Dermis blood vessel endothelial cell (primary cell): ENCODE measurements at regions not wholly inside any gene's neighbourhood (a gene's known extent, or its start where the extent isn't known, plus 50 kb on each side); places are given as distances from the start of the nearest gene placed in this dataset.

Source experiments
- DNase-seq: peaks from one replicate; pipeline ENCODE4 v3.0.0; 2010

DNA sequence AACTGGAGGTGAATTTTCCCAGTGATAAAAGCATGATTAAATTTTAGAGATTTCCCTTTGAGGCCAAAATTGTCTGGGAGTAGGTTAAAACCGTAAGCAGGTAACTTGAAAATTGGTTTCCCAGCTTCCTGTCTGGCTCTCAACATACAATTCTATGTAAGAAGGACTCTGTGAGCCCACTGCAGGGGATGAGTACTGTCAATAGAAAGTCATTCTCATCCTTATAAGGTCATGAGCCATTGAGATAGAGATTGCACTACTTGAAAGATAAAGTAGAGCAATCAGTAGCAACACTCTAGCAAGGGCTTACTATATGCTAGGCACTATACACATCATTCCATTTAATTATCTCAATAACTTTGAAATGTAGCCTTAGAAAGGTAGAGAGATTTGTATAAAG, 225.6 kb upstream of the HMGA2 start:
- no peak for DNase-seq

DNA sequence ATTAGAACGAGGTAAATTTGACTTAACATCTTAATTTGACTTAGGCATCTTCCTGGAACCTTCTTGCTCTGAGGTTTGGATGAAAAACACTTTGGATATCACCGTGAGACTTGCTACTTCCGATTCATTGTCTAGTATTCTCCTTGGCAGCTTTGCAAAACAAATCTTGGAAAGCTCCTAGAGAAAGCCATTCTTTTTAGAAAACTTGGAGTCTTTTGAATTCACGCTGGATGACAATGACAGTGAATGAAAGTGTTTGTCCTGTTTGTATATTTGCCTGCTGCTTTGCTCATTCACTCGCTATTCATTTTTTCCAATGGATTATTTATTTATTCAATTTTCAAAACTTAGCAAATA, 222.1 kb upstream of the HMGA2 start:
- DNase-seq = peak; percentile 50

DNA sequence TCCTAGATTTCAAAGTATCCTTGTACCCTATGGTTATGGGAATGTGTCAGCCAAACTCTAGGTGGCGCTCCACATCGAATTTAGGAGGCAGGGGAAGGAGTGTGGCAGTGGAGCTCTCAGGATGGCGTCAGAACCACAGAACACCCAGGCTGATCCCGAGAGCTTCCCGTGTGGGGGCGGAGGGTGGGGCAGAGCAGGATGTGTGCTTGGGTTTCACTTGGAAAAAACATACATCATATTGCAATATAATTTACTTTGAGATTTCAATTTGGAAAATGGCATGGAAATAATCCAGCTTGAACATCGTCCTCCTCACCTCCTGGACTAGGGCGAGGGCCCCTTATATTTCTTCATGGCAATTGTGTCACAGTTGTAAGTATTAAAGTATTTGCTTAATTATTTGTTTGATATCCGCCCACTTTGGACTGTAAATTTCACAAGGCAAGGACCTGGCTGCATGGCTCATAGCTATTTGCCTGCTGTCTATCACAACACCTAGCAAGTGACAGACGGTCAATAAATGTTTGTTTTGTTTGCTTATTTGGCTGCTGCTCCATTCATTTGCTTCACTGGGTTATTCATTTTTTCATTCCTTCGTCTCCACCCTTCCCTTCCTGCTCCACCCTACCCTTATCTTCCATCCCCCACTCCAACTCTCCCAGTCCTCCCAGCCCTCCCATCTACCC, 221.5 kb upstream of the HMGA2 start:
- DNase-seq = peak; percentile 97

DNA sequence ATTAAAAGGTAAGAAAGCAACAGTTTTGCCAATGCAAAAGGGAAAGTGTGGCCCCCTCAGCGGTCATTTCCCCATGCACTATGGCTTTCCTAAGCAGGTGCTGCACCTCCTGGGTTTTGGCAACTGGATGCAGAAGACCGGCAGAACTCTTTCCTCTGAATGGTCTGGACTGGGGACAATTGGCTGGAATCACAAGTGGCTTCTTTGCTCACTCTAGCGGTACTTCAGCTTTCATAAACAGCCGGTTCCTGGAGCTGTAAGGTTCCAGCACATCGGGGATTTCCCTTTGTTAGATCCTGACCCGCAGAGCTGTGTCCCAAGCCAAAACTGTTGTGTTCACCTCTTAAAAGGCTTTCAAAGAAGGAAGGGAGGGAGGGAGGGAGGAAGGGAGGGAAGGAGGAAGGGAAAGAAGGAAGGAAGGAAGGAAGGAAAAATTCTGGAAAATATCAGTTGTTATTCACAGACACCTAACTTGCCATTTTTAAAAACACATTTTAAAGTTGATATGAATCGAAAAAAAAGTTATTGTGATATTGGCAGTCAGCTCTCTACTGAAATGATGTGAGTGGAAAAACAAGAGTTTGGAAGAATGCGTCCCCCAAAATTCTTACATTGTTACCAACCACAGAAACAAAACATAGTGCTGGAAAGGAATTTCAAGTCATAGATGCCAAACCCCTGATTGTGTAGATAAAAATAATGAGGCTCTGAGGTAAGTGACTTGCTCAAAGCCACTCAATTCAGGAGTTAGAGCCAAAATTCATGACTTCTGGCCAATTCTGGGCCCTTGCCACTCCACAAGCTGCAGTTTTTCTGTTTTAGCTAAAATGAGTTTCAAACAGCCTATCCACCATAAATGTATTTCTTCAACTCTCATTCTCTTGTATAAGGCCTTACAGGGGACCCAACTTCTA, 220.6 kb upstream of the HMGA2 start:
- DNase-seq = peak; percentile 77

DNA sequence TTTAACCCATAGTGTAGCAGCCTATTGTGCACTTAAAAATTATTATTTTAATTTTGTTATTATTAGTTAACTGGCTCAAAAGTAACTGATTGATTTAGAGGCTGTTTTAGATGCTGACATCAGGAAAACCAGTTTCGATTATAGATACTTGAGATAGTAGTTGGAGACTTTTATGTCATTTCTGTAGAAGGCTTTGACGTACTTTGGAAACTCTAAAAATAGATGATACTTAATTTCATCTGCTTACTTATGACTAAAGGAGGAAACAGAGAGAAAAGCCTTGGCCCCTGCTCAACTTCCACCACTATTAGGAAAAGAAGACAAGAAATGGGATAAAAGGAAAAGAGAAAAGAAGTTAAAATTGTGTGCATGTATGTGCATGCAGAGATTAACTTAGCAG, 219.3 kb upstream of the HMGA2 start:
- DNase-seq = peak; percentile 29

DNA sequence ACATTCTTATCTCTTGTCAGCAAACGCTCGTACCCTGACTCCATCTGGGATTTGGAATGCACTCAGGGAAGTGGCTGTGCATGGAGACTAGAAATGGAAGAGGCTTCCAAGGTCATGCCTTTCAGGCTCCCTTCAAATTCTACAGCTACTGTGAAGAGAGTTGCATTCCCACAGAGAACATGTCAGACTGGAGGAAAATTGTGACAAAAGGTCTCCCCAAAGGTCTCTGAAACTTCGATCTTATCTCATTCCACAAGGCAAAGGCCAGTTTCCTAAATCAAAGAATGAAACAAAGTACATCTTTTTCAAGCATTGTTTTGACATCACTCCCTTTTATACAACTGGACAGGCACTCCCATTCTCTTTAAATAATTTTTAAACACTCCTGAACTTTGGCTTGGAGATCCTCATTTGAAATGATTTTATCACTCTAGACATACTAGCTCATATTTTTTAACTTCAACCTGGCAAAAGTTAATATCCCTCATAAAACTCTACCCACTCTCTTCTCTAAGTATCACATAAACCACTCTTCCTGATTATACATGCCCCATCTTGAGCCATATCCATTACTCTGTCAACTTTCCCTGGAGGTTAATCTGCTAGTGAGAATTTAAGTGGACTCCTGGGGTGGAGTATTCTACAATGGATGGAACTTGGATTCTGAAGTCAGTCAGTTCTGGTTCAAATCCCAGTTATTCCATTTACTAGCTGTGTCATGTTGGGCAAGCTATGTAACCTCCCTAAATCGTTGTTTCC, 218.1 kb upstream of the HMGA2 start:
- DNase-seq = no peak

DNA sequence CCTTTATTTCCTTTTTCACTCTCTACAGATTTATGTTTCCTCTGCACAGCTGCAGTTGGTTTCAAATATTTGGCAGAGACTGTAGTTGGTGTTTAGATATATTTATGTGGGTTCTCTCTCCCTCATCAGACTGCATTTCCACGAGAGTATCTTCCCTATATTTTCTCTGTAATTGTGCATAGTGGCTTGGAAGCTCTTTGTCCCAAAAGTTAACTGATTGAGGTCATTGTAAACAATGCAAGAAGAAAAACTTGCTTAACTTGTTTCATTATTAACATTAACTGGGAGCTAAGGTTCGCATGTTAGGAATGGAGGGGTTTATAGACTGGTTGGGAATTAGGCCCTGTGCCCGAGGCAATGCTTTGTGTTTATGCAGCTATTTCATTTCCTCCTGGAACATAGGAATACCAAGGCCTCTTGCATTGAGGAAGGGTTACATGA, 216.9 kb upstream of the HMGA2 start:
- DNase-seq = peak; percentile 18

DNA sequence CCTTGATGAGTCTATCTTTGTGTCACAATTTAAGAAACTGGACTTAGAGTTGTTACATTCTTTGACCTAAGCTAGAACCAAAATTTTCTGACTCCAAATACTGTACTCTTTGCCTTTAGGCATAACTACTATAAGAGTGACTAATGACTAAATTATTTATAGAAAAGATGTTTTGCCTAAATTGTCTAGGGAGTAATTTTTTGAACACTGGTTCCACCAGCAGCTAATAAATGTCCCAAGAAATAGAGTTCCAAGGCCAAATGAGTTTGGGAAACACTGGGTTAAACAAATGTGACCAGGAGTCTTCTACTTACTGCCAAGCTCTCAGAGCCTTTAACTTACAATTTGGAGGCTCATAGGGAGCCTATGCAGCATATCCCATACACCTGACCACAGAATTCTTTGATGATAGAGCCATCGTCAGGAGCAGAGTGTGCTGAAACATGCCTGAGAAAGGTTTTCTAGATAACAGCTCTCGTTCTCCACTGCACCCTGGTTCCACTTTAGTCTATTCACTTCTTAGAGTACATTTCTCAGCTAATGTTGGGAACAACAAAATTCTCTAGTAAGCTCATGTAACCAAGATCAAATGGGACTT, 215.9 kb upstream of the HMGA2 start:
- DNase-seq = no peak

DNA sequence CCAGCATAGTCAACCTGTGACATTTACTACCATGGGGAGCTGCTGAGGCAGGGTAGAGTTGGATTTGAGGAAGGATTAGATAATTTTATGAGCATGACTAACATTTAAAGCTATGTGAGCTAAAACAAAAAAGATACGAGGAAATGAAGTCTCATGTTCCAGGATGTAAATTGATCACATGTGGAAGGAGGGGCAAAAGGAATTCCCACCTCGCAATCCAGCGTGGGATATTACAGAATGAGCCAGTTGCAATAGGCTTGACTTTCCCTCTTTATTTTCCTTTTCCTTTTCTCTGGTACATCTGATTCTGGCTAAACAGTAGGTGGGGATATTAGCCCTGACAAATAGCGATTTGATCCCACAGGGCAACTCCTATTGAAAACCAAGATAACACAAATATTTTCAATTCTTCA, 214.9 kb upstream of the HMGA2 start:
- peak; percentile 74 for DNase-seq

DNA sequence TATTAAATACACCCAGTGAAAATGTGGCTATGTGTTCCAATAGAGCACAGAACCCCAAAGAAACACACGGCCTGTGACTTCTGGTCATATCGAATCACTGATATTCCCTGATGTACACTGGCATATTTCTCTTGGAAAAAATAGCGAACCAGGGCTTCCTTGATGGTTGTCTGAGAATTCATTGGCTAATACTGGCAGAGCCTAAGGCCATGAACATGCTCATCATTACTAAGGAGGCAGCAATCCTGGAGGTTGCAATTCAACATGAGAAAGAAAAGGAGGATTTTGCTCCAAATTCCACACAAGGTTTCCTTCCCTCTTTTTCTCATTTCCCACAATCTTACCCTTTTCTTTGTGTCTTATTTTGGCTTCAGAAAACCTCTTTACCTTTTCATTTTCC, 212.9 kb upstream of the HMGA2 start:
- no peak for DNase-seq

DNA sequence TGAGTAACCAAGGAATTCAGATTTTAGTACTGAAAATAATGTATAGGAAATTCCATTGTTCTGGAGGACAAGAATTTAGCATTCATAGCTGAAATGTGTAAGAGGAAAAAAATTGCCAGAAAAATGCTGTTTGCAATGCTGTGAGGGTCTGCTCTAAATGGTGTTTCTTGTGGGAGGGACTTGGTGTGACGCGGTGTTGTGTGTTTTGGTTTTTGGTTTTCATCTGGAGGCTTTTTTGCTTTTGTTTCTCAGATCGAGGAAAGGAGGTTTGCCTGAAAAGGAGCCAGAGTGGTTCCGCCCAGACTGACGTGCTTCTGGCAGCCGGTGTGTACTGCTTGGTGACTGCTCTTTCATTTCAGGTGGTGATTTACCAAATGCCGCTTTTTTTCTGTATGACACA, 211.8 kb upstream of the HMGA2 start:
- DNase-seq = peak; percentile 77

DNA sequence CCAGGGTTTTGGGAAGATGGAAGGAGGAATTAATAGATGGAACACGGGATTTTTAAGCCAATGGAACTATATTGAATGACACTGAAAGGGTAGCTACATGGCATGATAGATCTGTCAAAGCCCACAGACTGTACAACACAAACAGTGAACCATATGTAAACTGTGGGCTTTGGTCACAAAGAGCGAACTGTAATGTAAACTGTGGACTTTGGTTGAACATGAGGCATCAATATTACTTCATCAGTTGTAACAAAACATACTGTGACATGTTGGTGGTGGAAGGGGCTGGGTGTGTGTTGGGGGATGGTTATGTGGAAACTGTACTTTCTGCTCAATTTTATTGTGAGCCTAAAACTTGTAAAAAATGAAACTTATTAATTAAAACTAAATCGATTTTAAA, 210.6 kb upstream of the HMGA2 start:
- no peak for DNase-seq

DNA sequence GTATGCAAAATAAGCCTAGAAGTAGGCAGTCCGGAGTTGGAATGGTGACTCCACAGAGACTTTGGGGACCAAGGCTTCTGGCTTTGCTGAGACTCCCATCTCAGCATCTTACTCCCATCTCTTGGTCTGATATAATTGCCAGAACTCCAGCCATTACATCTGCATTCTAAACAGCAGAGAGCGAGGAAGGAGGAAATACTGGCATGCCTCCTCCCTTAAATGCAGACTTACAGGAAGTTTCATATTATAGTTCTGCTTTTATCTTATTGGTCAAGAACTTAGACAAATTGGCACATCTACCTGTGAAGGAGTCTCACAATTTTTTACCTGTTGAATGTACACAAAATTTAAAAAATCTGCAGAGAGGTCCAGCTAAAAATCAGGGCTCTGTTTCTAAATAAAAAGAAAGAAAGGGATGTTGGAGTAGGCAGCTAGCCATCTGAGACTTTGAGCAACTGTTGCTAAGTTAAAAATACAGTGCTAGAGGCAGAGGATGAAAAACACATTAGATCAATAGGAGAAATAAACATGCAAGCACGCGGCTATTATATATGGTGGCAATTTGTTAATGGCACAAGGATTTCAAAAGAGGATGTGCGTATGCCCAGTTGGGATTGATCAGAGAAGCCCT, 209.9 kb upstream of the HMGA2 start:
- DNase-seq = no peak

DNA sequence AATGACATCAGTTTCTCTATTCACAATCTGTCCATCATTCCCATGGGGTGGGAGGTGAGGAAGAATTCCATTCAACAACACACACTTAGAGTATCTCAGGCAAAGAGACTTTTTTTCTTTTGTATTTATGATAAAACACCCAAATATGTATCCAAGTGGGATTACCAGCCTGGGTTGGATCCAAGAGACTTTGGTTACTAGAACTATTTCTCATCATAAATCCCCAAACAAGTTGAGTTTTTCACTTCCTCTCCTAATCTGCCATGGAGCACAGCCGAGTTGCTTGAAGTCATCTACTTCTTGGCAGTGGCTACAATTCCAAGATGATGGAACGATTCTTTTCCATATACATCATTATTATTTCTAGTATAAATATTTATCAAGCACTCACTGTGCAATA, 209.2 kb upstream of the HMGA2 start:
- DNase-seq = no peak

DNA sequence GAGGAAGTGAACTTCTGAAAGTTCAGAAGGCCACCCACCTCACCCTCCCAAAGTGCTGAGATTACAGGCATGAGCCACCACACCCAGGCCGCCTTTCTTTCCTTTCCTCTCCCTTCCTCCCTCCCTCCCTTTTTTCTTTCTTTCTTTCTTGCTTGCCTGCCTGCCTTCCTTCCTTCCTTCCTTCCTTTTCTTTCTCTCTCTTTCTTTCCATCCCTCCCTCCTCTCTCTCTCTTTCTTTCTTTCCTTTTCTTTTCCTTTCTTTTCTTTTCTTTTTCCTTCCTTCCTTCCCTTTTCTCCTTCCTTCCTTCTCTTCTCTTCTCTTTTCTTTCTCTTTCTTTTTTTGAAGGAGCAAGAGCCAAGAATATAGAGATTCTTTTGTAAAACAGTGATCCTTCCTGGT, 208.3 kb upstream of the HMGA2 start:
- DNase-seq = no peak

DNA sequence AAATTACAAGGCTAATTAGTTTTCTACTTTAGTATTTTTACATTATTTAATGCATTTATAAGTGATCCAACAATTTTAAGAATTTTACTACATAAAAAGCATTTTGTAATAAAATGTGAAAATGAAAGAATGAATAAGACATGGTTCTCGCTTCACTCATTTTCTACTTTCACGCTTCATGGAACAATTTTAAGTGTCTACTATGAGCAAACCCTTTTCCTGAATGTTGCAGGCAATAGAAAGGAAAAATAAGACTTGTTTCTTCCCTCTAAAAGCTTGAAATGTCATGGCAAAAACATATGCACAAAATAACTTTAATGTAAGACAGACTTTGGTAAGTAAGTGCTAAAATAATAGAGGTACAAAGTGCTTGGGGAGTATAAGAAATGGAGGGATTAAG, 205.7 kb upstream of the HMGA2 start:
- no peak for DNase-seq

DNA sequence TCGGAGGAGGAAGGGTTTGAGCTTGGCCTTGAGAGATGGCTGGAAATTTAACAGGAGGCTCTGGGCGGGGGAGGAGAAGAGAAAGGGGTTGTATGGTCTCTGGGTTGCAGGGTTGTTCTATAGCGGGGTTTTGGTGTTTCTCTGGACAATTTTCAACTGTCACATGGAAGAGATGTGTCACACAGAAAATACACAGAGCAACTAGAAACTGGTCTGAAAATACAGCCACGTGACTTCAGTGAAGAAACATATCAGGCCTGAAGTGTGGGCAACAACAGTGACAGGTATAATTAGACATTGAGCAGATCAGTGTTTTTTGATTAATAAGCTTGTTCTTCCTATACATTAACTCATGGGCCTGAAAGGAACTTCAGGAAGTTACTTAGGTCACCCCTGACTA, 205.3 kb upstream of the HMGA2 start:
- no peak for DNase-seq

DNA sequence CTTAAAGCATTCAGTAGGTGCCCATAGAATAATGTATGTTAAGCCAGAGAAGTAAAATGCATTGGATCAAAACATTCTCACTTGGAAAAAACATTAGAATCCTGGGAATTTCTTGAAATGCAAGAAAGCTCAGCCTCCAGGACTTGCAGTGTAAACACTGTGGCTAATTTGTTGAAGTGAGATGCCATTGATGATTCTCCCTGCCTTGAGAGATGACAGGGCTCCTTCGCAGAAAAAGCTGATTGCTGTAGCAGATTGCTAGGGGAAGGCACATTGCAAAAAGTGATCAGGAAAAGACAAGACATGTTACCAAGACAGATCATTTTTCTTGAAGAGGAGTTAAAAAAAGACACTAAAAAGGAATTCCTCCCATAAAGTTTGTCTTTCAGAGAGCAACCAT, 204.2 kb upstream of the HMGA2 start:
- DNase-seq = no peak

DNA sequence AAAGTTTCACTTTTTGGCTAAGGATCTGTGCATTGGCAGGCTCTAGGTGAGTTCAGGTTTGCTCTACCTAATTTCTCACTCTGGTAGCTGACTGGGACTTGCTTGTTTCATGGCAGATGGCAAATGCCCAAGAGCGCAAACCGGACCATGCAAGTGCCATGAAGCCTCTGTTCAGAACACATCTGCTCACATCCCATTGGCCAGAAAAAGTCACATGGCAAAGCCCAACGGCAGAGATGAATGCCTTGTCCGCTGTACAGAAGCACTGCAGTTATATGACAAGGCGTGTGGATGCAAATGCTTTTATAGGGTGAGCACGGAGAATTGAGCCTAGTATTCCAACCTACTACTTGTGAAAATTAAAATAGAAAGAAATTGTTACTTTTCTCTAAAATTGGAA, 202.2 kb upstream of the HMGA2 start:
- no peak for DNase-seq

DNA sequence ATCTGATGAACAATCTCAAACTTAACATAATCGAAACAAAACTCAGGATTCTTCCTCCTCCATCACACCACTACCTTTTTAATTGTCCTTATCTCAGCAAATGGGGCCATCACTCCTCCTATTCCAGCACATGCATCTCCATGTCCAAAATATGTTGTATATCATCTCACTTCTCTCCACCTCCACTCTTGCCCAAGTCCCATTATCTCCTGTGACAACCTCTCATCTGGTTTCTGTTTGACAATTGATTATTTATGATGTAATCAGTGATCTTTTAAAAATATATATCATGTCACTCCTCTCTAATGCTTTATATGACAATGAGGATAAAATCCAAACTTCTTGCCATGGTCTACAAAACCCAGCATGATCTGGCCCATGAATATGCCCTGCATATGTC, 200.8 kb upstream of the HMGA2 start:
- no peak for DNase-seq

DNA sequence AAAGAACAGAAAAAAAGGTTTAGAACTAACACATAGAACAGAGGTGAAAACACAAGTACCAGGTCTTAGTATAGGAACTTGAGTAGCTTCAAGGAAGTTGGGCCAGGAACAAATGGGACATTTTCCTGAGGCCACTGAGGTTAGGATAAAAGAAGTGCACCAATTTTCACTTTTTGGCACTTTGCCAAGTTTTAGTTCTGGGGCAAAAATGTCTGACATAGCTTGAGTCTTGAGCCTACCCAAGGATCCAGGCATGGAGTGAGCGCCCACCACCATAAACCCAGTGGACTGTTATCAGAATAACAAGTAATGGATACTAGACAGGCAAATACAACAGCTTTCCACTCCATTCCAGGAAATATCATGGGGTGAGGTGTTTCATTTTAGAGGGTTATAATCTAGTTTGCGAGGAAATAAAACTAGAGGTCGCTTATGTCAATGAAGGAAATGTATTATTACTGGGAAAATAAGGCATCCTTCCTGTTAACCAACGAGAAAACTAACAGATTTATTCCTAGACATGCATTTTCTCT, 199.7 kb upstream of the HMGA2 start:
- no peak for DNase-seq

DNA sequence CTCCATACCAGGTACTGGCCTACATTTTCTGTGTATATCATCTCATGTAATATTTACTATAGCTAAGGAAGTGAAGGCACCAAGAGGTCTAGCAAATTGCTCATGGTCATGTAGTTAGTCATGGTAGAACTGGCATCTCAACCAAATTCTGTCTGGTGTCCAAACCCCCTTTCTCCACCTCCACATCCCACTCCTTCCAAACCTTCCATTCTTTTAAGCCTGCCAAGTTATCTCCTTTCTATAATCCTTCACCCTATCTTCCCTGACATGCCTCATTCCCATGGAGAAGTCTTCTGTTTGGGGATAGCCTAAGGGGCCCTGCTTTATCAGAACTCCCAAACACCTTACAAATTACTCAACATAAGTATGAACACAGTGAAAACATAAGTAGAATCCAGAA, 196.2 kb upstream of the HMGA2 start:
- DNase-seq = no peak
